ENCODE measurements at regions not wholly inside any gene's neighbourhood (a gene's known extent, or its start where the extent isn't known, plus 50 kb on each side); places are given as distances from the start of the nearest gene placed in this dataset.

GRCh38 chr13:42720113-42720857 lies 61.1 kb upstream of the FAM216B start (continued):
- TF ChIP-seq, protein P1, sequence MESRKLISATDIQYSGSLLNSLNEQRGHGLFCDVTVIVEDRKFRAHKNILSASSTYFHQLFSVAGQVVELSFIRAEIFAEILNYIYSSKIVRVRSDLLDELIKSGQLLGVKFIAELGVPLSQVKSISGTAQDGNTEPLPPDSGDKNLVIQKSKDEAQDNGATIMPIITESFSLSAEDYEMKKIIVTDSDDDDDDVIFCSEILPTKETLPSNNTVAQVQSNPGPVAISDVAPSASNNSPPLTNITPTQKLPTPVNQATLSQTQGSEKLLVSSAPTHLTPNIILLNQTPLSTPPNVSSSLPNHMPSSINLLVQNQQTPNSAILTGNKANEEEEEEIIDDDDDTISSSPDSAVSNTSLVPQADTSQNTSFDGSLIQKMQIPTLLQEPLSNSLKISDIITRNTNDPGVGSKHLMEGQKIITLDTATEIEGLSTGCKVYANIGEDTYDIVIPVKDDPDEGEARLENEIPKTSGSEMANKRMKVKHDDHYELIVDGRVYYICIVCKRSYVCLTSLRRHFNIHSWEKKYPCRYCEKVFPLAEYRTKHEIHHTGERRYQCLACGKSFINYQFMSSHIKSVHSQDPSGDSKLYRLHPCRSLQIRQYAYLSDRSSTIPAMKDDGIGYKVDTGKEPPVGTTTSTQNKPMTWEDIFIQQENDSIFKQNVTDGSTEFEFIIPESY (CRISPR knock-in tag; IDR thresholded peaks at IDR 0.05), result no peak

DNA sequence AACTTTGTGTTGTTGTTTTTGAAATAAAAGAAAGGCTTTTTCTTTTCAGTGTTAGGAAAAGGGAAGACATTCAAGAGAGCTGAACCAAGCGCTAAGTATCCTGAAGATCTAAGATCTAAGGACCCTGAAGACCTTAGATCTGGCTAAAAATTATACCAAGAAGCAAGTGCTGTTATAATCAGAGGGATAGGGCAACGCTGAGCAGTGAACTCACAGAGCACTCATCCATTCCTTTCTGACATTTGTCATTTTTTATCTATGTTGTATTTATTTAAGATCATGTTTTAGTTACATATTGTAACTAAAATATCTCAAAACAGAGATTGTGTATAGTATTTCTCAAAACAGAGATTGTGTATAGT lies 60.5 kb upstream of the FAM216B start:
- WGBS (ENCODE audit: insufficient coverage, low coverage, missing lambda C conversion rate), result 0% methylated on average over 2 of the region's 2 CpGs
- ChIA-PET CTCF (ENCODE audit: low intra/inter-chr PET ratio) (no interaction called here), POLR2A (no interaction called here)
- no peak overlapping the region for H2AFZ ChIP-seq (ENCODE audit: low read depth, low read length)
- H3K27ac ChIP-seq (ENCODE audit: extremely low read depth, low read depth, low read length), result no peak overlapping the region
- intact Hi-C loops (cut with micrococcal nuclease), result no loop called here
- no peak overlapping the region for H3K4me2 ChIP-seq (ENCODE audit: insufficient read depth, low read length)
- H3K27me3 ChIP-seq (ENCODE audit: control insufficient read depth in 2 of 2, insufficient read depth in 2 of 2, low read length in 2 of 2), result no peaks in the 10 kb centered on the region
- TF ChIP-seq, protein P2, sequence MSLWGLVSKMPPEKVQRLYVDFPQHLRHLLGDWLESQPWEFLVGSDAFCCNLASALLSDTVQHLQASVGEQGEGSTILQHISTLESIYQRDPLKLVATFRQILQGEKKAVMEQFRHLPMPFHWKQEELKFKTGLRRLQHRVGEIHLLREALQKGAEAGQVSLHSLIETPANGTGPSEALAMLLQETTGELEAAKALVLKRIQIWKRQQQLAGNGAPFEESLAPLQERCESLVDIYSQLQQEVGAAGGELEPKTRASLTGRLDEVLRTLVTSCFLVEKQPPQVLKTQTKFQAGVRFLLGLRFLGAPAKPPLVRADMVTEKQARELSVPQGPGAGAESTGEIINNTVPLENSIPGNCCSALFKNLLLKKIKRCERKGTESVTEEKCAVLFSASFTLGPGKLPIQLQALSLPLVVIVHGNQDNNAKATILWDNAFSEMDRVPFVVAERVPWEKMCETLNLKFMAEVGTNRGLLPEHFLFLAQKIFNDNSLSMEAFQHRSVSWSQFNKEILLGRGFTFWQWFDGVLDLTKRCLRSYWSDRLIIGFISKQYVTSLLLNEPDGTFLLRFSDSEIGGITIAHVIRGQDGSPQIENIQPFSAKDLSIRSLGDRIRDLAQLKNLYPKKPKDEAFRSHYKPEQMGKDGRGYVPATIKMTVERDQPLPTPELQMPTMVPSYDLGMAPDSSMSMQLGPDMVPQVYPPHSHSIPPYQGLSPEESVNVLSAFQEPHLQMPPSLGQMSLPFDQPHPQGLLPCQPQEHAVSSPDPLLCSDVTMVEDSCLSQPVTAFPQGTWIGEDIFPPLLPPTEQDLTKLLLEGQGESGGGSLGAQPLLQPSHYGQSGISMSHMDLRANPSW (CRISPR knock-in tag; IDR thresholded peaks at IDR 0.05), result no peak
- TF ChIP-seq ZBTB2 (IDR thresholded peaks at IDR 0.05) (no peak), DIDO1 (tag; IDR thresholded peaks at IDR 0.05; ENCODE audit: low read depth) (no peak), MTA2 (IDR thresholded peaks at IDR 0.05; ENCODE audit: low read depth) (no peak), POLR3A (IDR thresholded peaks at IDR 0.05; ENCODE audit: borderline replicate concordance, extremely low read depth, insufficient read depth, insufficient read length) (no peak), SMC3 (conservative IDR thresholded peaks at IDR 0.05; ENCODE audit: insufficient read depth, low read depth, low read length) (no peak), ZNF561 (CRISPR knock-in tag; conservative IDR thresholded peaks at IDR 0.05) (no peak), EP400 (IDR thresholded peaks at IDR 0.05) (no peak), GABPB1 (CRISPR knock-in tag; IDR thresholded peaks at IDR 0.05) (no peak)
- H4K20me1 ChIP-seq (replicated peaks; ENCODE audit: control insufficient read depth, insufficient read depth, low read length), result no peaks in the 10 kb centered on the region
- no peaks in the 10 kb centered on the region for H3K9me1 ChIP-seq (ENCODE audit: control insufficient read depth, insufficient read depth, low read length)
- no peak overlapping the region for H3K4me3 ChIP-seq
- in situ Hi-C loops (cut with MboI), result no loop called here
- H3K9me3 ChIP-seq (replicated peaks; ENCODE audit: control insufficient read depth, insufficient read depth, low read depth, low read length), result no peaks in the 10 kb centered on the region
- no TSS peak for BruUV-seq (replicated peaks)
- FAIRE-seq, result no peak
- ATAC-seq, result no peak
- no peak overlapping the region for H3K9ac ChIP-seq (ENCODE audit: insufficient read depth in 1 of 2, low read depth in 2 of 2, low read length in 2 of 2)
- no peak for DNase-seq (ENCODE audit: extremely low read depth in 1 of 4, low spot score in 3 of 4)
- no peaks in the 10 kb centered on the region for H3K36me3 ChIP-seq (ENCODE audit: control insufficient read depth, insufficient read depth, low read length)
- no peaks in the 10 kb centered on the region for H3K4me1 ChIP-seq (replicated peaks in 1 of 2; ENCODE audit: control insufficient read depth in 2 of 2, insufficient read depth in 2 of 2, low read length in 2 of 2)
- H3K79me2 ChIP-seq (ENCODE audit: control insufficient read depth, insufficient read depth, low read length), result no peaks in the 10 kb centered on the region
